HCT116 (cell line): ENCODE measurements at regions not wholly inside any gene's neighbourhood (a gene's known extent, or its start where the extent isn't known, plus 50 kb on each side); places are given as distances from the start of the nearest gene placed in this dataset.

Experiments
- CEBPB ChIP-seq: IDR thresholded peaks from 2 replicates; pipeline ENCODE4 v1.6.1; 2012; ENCODE audit warnings: low read depth
- EZH2 ChIP-seq: fragments of 200-600 bp; sonication (generic); IDR thresholded peaks from 2 replicates; pipeline ENCODE4 v1.6.1; 2017; ENCODE audit warnings: antibody characterized with exemption, mixed run types
- EZH2phosphoT487 ChIP-seq: fragments of 200-600 bp; IDR thresholded peaks from 2 replicates; pipeline ENCODE4 v1.6.1; 2018; ENCODE audit warnings: antibody characterized with exemption, borderline replicate concordance
- JUND ChIP-seq: IDR thresholded peaks from 2 replicates; pipeline ENCODE4 v1.6.1; 2012
- POLR2A ChIP-seq: IDR thresholded peaks from 2 replicates; pipeline ENCODE4 v1.7.0; 2011; ENCODE audit warnings: borderline replicate concordance; ENCODE audit not compliant: insufficient read depth, insufficient read length; ENCODE audit errors: extremely low read depth
- POLR2AphosphoS5 ChIP-seq: IDR thresholded peaks from 2 replicates; pipeline ENCODE4 v1.6.1; 2011; ENCODE audit warnings: mild to moderate bottlenecking, low read depth, low read length, moderate library complexity
- RAD21 ChIP-seq: IDR thresholded peaks from 2 replicates; pipeline ENCODE4 v1.6.1; 2012; ENCODE audit warnings: low read depth, mild to moderate bottlenecking
- TCF7L2 ChIP-seq: IDR thresholded peaks from 2 replicates; pipeline ENCODE4 v1.7.0; 2011; ENCODE audit warnings: borderline replicate concordance, inconsistent platforms; ENCODE audit not compliant: insufficient read depth, insufficient read length; ENCODE audit errors: extremely low read depth
- YY1 ChIP-seq: IDR thresholded peaks from 2 replicates; pipeline ENCODE4 v1.6.1; 2011; ENCODE audit warnings: low read length, low read depth, moderate library complexity, mild to moderate bottlenecking; ENCODE audit not compliant: insufficient replicate concordance; ENCODE audit errors: extremely low read depth
- ZFX ChIP-seq: fragments of 450-650 bp; IDR thresholded peaks from 2 replicates; pipeline ENCODE4 v1.6.1; 2017
- TF ChIP-seq, protein P1 (sequence below): IDR thresholded peaks from 2 replicates; pipeline ENCODE4 v1.6.1; 2012
- TF ChIP-seq, protein P2 (sequence below), 3 experiments: fragments of 200-600 bp in 1 of 3; sonication (generic) in 1 of 3; IDR thresholded peaks in 2 of 3; conservative IDR thresholded peaks in 1 of 3; 2 replicates each; pipeline ENCODE4 v1.5.1; 2012 to 2017; ENCODE audit warnings: low read depth in 2 of 3, low read length in 2 of 3, antibody characterized with exemption in 1 of 3, borderline replicate concordance in 1 of 3, control low read depth in 1 of 3, mild to moderate bottlenecking in 1 of 3, mixed read lengths in 1 of 3, mixed run types in 1 of 3, moderate library complexity in 1 of 3; ENCODE audit not compliant: insufficient read depth in 1 of 3
- TF ChIP-seq, protein P3 (sequence below): IDR thresholded peaks from 2 replicates; pipeline ENCODE4 v1.6.1; 2011; ENCODE audit warnings: mild to moderate bottlenecking, low read length, moderate library complexity; ENCODE audit not compliant: insufficient replicate concordance; ENCODE audit errors: extremely low read depth
- TF ChIP-seq, protein P4 (sequence below): IDR thresholded peaks from 2 replicates; pipeline ENCODE4 v1.6.1; 2012; ENCODE audit warnings: low read depth

DNA sequence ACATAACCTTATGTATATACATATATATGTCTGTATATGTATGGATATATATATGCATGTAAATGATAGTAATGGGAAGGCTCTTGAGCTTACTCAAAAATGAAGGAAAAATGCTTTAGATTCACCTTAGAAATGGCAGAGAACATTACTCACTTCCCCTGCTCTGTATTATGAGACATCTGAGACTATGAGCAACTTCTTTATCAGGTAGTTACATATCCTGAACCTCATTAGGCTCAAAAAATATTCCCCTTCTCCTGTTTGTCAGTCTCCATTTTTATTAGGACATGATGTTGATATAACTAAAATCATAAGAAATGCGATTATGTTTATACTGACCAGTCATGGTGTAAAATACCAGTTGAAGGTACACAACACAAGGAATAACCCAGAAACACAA is 800.1 kb upstream of the ZWINT start:
- TF ChIP-seq ZFX, result no peak
- TF ChIP-seq CEBPB, result no peak
- TF ChIP-seq POLR2A, result no peak
- no peak for TF ChIP-seq RAD21
- TF ChIP-seq, protein P1, sequence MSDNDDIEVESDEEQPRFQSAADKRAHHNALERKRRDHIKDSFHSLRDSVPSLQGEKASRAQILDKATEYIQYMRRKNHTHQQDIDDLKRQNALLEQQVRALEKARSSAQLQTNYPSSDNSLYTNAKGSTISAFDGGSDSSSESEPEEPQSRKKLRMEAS, result no peak
- TF ChIP-seq YY1, result no peak
- TF ChIP-seq, protein P2, sequence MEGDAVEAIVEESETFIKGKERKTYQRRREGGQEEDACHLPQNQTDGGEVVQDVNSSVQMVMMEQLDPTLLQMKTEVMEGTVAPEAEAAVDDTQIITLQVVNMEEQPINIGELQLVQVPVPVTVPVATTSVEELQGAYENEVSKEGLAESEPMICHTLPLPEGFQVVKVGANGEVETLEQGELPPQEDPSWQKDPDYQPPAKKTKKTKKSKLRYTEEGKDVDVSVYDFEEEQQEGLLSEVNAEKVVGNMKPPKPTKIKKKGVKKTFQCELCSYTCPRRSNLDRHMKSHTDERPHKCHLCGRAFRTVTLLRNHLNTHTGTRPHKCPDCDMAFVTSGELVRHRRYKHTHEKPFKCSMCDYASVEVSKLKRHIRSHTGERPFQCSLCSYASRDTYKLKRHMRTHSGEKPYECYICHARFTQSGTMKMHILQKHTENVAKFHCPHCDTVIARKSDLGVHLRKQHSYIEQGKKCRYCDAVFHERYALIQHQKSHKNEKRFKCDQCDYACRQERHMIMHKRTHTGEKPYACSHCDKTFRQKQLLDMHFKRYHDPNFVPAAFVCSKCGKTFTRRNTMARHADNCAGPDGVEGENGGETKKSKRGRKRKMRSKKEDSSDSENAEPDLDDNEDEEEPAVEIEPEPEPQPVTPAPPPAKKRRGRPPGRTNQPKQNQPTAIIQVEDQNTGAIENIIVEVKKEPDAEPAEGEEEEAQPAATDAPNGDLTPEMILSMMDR (IDR thresholded peaks at IDR 0.05 in 2 of 3, conservative IDR thresholded peaks at IDR 0.05 in 1 of 3; ENCODE audit: borderline replicate concordance in 1 of 3, insufficient read depth in 1 of 3, low read depth in 2 of 3, low read length in 2 of 3), result no peak
- no peak for TF ChIP-seq POLR2AphosphoS5
- TF ChIP-seq, protein P3, sequence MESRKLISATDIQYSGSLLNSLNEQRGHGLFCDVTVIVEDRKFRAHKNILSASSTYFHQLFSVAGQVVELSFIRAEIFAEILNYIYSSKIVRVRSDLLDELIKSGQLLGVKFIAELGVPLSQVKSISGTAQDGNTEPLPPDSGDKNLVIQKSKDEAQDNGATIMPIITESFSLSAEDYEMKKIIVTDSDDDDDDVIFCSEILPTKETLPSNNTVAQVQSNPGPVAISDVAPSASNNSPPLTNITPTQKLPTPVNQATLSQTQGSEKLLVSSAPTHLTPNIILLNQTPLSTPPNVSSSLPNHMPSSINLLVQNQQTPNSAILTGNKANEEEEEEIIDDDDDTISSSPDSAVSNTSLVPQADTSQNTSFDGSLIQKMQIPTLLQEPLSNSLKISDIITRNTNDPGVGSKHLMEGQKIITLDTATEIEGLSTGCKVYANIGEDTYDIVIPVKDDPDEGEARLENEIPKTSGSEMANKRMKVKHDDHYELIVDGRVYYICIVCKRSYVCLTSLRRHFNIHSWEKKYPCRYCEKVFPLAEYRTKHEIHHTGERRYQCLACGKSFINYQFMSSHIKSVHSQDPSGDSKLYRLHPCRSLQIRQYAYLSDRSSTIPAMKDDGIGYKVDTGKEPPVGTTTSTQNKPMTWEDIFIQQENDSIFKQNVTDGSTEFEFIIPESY, result no peak
- TF ChIP-seq EZH2phosphoT487, result no peak
- TF ChIP-seq EZH2, result no peak
- no peak for TF ChIP-seq JUND
- TF ChIP-seq, protein P4, sequence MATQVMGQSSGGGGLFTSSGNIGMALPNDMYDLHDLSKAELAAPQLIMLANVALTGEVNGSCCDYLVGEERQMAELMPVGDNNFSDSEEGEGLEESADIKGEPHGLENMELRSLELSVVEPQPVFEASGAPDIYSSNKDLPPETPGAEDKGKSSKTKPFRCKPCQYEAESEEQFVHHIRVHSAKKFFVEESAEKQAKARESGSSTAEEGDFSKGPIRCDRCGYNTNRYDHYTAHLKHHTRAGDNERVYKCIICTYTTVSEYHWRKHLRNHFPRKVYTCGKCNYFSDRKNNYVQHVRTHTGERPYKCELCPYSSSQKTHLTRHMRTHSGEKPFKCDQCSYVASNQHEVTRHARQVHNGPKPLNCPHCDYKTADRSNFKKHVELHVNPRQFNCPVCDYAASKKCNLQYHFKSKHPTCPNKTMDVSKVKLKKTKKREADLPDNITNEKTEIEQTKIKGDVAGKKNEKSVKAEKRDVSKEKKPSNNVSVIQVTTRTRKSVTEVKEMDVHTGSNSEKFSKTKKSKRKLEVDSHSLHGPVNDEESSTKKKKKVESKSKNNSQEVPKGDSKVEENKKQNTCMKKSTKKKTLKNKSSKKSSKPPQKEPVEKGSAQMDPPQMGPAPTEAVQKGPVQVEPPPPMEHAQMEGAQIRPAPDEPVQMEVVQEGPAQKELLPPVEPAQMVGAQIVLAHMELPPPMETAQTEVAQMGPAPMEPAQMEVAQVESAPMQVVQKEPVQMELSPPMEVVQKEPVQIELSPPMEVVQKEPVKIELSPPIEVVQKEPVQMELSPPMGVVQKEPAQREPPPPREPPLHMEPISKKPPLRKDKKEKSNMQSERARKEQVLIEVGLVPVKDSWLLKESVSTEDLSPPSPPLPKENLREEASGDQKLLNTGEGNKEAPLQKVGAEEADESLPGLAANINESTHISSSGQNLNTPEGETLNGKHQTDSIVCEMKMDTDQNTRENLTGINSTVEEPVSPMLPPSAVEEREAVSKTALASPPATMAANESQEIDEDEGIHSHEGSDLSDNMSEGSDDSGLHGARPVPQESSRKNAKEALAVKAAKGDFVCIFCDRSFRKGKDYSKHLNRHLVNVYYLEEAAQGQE, result no peak
- no peak for TF ChIP-seq TCF7L2
